Activated B cell treated with CpG ODN at 0.5 μM for 24 hours (primary cell): ENCODE measurements at regions not wholly inside any gene's neighbourhood (a gene's known extent, or its start where the extent isn't known, plus 50 kb on each side); places are given as distances from the start of the nearest gene placed in this dataset.

ENCODE experiments used
- ATAC-seq: fragments of 200-7000 bp; cut with Tn5 transposase; one replicate; pipeline ENCODE4 v1.10.0; 2021; ENCODE audit warnings: low read depth, mild to moderate bottlenecking, moderate library complexity
- CTCF ChIA-PET: fragments of 350-600 bp; sonication (Branson Sonifier 250); formaldehyde crosslinking; loops from one replicate; lab custom pipeline; 2021; ENCODE audit warnings: antibody characterized with exemption; lab: Charles Lee
- POLR2A ChIA-PET: fragments of 350-600 bp; sonication (Branson Sonifier 250); formaldehyde crosslinking; loops from one replicate; lab custom pipeline; 2021; ENCODE audit warnings: antibody characterized with exemption; lab: Charles Lee
- DNase-seq: peaks from one replicate; pipeline ENCODE4 v3.0.0; 2022
- H3K27ac Mint-ChIP-seq: one replicate; pipeline ENCODE4 v1.8.0; 2020; ENCODE audit warnings: mixed read lengths
- H3K27me3 Mint-ChIP-seq: one replicate; pipeline ENCODE4 v1.8.0; 2021; ENCODE audit warnings: mixed read lengths
- H3K36me3 Mint-ChIP-seq: one replicate; pipeline ENCODE4 v1.8.0; 2021; ENCODE audit warnings: low read depth, mixed read lengths
- H3K4me1 Mint-ChIP-seq: one replicate; pipeline ENCODE4 v1.8.0; 2021; ENCODE audit warnings: mixed read lengths
- H3K4me3 Mint-ChIP-seq: one replicate; pipeline ENCODE4 v1.8.0; 2020; ENCODE audit warnings: mild to moderate bottlenecking, mixed read lengths
- H3K9me3 Mint-ChIP-seq: one replicate; pipeline ENCODE4 v1.8.0; 2020; ENCODE audit warnings: mixed read lengths
- intact Hi-C: fragments of 100-400 bp; cut with micrococcal nuclease; formaldehyde crosslinking; loops from one replicate; pipeline ENCODE4 v1.15.1; 2024
- TF ChIP-seq, protein P1 (sequence below): fragments of 200-600 bp; IDR thresholded peaks from one replicate; pipeline ENCODE4 v1.8.0; 2022; ENCODE audit warnings: antibody characterized with exemption, mild to moderate bottlenecking

DNA sequence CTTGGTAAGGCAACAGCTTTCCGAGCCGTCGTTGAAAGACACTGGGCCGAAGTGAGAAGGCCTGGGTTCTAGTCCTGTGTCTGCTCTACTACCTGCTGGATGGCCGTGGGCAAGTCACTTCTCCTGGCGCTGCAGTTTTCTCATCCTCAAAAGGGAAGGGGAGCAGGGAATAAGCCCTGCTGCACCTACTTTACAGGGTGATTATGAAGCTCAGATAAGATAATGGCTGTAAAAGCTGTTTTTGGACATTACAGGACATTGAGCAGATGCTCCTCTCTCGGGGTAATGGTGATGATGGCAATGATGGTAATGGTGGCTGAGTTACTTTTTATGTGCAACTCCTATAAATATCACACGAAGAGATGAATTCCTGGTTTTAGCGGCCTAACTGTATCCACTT, 152.6 kb downstream of the FAM43A start:
- intact Hi-C loops, result no loop called here
- TF ChIP-seq, protein P1, sequence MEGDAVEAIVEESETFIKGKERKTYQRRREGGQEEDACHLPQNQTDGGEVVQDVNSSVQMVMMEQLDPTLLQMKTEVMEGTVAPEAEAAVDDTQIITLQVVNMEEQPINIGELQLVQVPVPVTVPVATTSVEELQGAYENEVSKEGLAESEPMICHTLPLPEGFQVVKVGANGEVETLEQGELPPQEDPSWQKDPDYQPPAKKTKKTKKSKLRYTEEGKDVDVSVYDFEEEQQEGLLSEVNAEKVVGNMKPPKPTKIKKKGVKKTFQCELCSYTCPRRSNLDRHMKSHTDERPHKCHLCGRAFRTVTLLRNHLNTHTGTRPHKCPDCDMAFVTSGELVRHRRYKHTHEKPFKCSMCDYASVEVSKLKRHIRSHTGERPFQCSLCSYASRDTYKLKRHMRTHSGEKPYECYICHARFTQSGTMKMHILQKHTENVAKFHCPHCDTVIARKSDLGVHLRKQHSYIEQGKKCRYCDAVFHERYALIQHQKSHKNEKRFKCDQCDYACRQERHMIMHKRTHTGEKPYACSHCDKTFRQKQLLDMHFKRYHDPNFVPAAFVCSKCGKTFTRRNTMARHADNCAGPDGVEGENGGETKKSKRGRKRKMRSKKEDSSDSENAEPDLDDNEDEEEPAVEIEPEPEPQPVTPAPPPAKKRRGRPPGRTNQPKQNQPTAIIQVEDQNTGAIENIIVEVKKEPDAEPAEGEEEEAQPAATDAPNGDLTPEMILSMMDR, result no peak
- Mint-ChIP-seq H3K9me3 (no peaks in the 10 kb centered on the region), H3K4me1 (no peaks in the 10 kb centered on the region), H3K36me3 (no peaks in the 10 kb centered on the region), H3K27me3 (no peaks in the 10 kb centered on the region), H3K27ac (no peak overlapping the region), H3K4me3 (no peak overlapping the region)
- DNase-seq (no peak), ATAC-seq (no peak)
- ChIA-PET CTCF (no interaction called here), POLR2A (no interaction called here)

DNA sequence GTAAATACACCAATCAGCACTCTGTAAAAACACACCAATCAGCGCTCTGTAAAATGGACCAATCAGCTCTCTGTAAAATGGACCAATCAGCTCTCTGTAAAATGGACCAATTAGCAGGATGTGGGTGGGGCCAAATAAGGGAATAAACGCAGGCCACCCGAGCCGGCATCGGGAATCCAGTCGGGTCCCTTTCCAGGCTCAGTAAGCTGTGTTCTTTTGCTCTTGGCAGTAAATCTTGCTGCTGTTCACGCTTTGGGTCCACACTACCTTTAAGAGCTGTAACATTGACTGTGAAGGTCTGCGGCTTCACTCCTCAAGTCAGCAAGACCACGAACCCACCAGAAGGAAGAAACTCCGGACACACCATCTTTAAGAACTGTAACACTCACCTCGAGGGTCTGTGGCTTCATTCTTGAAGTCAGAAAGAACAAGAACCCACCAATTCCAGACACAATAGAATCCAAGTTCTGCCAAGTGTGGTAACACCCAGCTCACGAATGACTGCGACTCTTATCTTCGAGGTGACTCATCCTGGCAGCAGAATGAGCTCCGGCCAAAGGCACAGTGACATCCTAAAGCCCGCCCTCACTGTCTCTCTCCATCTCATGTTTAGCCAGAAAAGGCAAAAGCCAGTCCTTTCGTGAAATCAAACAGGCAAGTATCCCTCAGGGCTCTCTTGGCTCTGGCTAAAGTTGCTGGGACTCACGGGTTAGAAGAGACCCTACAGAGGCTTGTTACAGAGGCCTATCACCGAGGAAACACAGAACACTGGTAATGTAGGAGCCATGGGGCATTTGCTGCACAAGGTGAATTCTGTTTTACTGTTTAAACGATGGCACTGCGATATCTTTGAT, 155.2 kb downstream of the FAM43A start:
- TF ChIP-seq, protein P1, result no peak
- no peak overlapping the region for H3K27ac Mint-ChIP-seq
- ChIA-PET POLR2A (no interaction called here), CTCF (no interaction called here)
- H3K36me3 Mint-ChIP-seq, result no peaks in the 10 kb centered on the region
- H3K4me3 Mint-ChIP-seq, result no peak overlapping the region
- no peaks in the 10 kb centered on the region for H3K9me3 Mint-ChIP-seq
- intact Hi-C loops, result no loop called here
- no peaks in the 10 kb centered on the region for H3K27me3 Mint-ChIP-seq
- no peak for ATAC-seq
- H3K4me1 Mint-ChIP-seq, result no peaks in the 10 kb centered on the region
- no peak for DNase-seq

GRCh38 chr3:194841515-194841841, 155.8 kb downstream of the FAM43A start:
- no peak for DNase-seq
- H3K4me1 Mint-ChIP-seq, result no peaks in the 10 kb centered on the region
- H3K27ac Mint-ChIP-seq, result no peak overlapping the region
- ATAC-seq, result no peak
- CTCF ChIA-PET, result no interaction called here
- H3K9me3 Mint-ChIP-seq, result no peaks in the 10 kb centered on the region
- H3K36me3 Mint-ChIP-seq, result no peaks in the 10 kb centered on the region
- no peaks in the 10 kb centered on the region for H3K27me3 Mint-ChIP-seq
- TF ChIP-seq, protein P1, result no peak
- intact Hi-C loops, result no loop called here
- H3K4me3 Mint-ChIP-seq, result no peak overlapping the region
- POLR2A ChIA-PET, result no interaction called here

GRCh38 chr3:194843556-194843955, 157.9 kb downstream of the FAM43A start:
- intact Hi-C loops, result no loop called here
- POLR2A ChIA-PET, result no interaction called here
- no peak for ATAC-seq

GRCh38 chr3:194844046-194844445, 158.4 kb downstream of the FAM43A start:
- TF ChIP-seq, protein P1, result no peak
- ATAC-seq (no peak), DNase-seq (no peak)
- POLR2A ChIA-PET, result no interaction called here
- Mint-ChIP-seq H3K27ac (no peak overlapping the region), H3K4me1 (no peaks in the 10 kb centered on the region), H3K27me3 (no peaks in the 10 kb centered on the region), H3K9me3 (no peaks in the 10 kb centered on the region), H3K36me3 (no peaks in the 10 kb centered on the region), H3K4me3 (no peak overlapping the region)
- intact Hi-C loops, result no loop called here
- CTCF ChIA-PET, result no interaction called here

More at GRCh38 chr3:194843556-194843955, 157.9 kb downstream of the FAM43A start:
- Mint-ChIP-seq H3K27me3 (no peaks in the 10 kb centered on the region), H3K4me3 (no peak overlapping the region), H3K9me3 (no peaks in the 10 kb centered on the region), H3K36me3 (no peaks in the 10 kb centered on the region), H3K4me1 (no peaks in the 10 kb centered on the region), H3K27ac (no peak overlapping the region)
- CTCF ChIA-PET, result no interaction called here
- DNase-seq, result no peak
- TF ChIP-seq, protein P1, result no peak
